Thoracic aorta (tissue), 2 donors: ENCODE measurements at regions not wholly inside any gene's neighbourhood (a gene's known extent, or its start where the extent isn't known, plus 50 kb on each side); places are given as distances from the start of the nearest gene placed in this dataset.

Experiments
- ATAC-seq: fragments of 150-250 bp; one replicate; pipeline ENCODE4 v1.8.0; 2017; ENCODE audit warnings: low read depth; ENCODE audit not compliant: insufficient number of reproducible peaks, low FRiP score
- DNase-seq: peaks from one replicate; pipeline ENCODE4 v3.0.0-alpha.2; 2020; ENCODE audit warnings: low spot score
- H3K27ac ChIP-seq, 2 donors: fragments of 200-600 bp; sonication (generic); 1 replicate in 1 of 2; 2 replicates in 1 of 2; pipeline ENCODE4 v1.5.1; 2016; ENCODE audit warnings: mild to moderate bottlenecking in 2 of 2, moderate library complexity in 2 of 2
- H3K27me3 ChIP-seq: fragments of 200-600 bp; sonication (generic); replicated peaks from 2 replicates; pipeline ENCODE4 v1.6.0; 2016; ENCODE audit warnings: mild to moderate bottlenecking; ENCODE audit not compliant: insufficient read depth
- H3K36me3 ChIP-seq: fragments of 200-600 bp; sonication (generic); one replicate; pipeline ENCODE4 v1.5.1; 2016
- H3K4me1 ChIP-seq, 2 donors: fragments of 200-600 bp; sonication (generic); 1 replicate in 1 of 2; 2 replicates in 1 of 2; pipeline versions ENCODE4 v1.5.1 to v1.6.0; 2016; ENCODE audit warnings: low read depth in 2 of 2, mild to moderate bottlenecking in 1 of 2; ENCODE audit not compliant: control insufficient read depth in 1 of 2
- H3K4me3 ChIP-seq: fragments of 200-600 bp; sonication (generic); 2 replicates; pipeline ENCODE4 v1.5.1; 2016; ENCODE audit warnings: mild to moderate bottlenecking
- H3K9me3 ChIP-seq: fragments of 200-600 bp; sonication (generic); 2 replicates; pipeline ENCODE4 v1.5.1; 2016
- CTCF ChIP-seq: fragments of 200-600 bp; sonication (generic); IDR thresholded peaks from one replicate; pipeline ENCODE4 v1.5.1; 2019; ENCODE audit warnings: antibody characterized with exemption

- Histone ChIP-seq H3K27me3 (no peaks in the 10 kb centered on the region), H3K9me3 (no peaks in the 10 kb centered on the region), H3K27ac (no peak overlapping the region), H3K4me3 (no peak overlapping the region), H3K36me3 (no peaks in the 10 kb centered on the region), H3K4me1 (no peaks in the 10 kb centered on the region)
- TF ChIP-seq CTCF: no peak
- ATAC-seq: no peak
- DNase-seq: no peak
Measured at GRCh38 chr1:238811211-238811879, 575.0 kb upstream of the CHRM3 start.

- Histone ChIP-seq H3K27me3 (no peaks in the 10 kb centered on the region), H3K27ac (no peak overlapping the region), H3K4me1 (no peaks in the 10 kb centered on the region), H3K36me3 (no peaks in the 10 kb centered on the region), H3K4me3 (no peak overlapping the region), H3K9me3 (no peaks in the 10 kb centered on the region)
- ATAC-seq: no peak
- DNase-seq: no peak
- no peak for TF ChIP-seq CTCF
Measured at GRCh38 chr1:238790882-238791281, 595.5 kb upstream of the CHRM3 start.

GRCh38 chr1:238789916-238790667 lies 596.3 kb upstream of the CHRM3 start:
- TF ChIP-seq CTCF: no peak
- no peaks in the 10 kb centered on the region for H3K36me3 ChIP-seq
- H3K27ac ChIP-seq: no peak overlapping the region
- H3K4me1 ChIP-seq: no peaks in the 10 kb centered on the region
- no peak for ATAC-seq
- no peaks in the 10 kb centered on the region for H3K9me3 ChIP-seq
- no peaks in the 10 kb centered on the region for H3K27me3 ChIP-seq
- no peak for DNase-seq
- no peak overlapping the region for H3K4me3 ChIP-seq

GRCh38 chr1:238787471-238787870 lies 598.9 kb upstream of the CHRM3 start:
- no peak for ATAC-seq
- H3K27me3 ChIP-seq: no peaks in the 10 kb centered on the region
- TF ChIP-seq CTCF: no peak

GRCh38 chr1:238783633-238784032 lies 602.7 kb upstream of the CHRM3 start:
- no peak overlapping the region for H3K4me3 ChIP-seq
- H3K36me3 ChIP-seq: no peaks in the 10 kb centered on the region
- H3K27me3 ChIP-seq: no peaks in the 10 kb centered on the region
- no peak for ATAC-seq
- DNase-seq: no peak
- TF ChIP-seq CTCF: no peak
- no peak overlapping the region for H3K27ac ChIP-seq
- H3K9me3 ChIP-seq: no peaks in the 10 kb centered on the region
- H3K4me1 ChIP-seq: no peaks in the 10 kb centered on the region

More at GRCh38 chr1:238787471-238787870, 598.9 kb upstream of the CHRM3 start:
- Histone ChIP-seq H3K4me3 (no peak overlapping the region), H3K4me1 (no peaks in the 10 kb centered on the region), H3K9me3 (no peaks in the 10 kb centered on the region), H3K27ac (no peak overlapping the region), H3K36me3 (no peaks in the 10 kb centered on the region)
- no peak for DNase-seq
